ENCODE measurements at regions not wholly inside any gene's neighbourhood (a gene's known extent, or its start where the extent isn't known, plus 50 kb on each side); places are given as distances from the start of the nearest gene placed in this dataset.

DNA sequence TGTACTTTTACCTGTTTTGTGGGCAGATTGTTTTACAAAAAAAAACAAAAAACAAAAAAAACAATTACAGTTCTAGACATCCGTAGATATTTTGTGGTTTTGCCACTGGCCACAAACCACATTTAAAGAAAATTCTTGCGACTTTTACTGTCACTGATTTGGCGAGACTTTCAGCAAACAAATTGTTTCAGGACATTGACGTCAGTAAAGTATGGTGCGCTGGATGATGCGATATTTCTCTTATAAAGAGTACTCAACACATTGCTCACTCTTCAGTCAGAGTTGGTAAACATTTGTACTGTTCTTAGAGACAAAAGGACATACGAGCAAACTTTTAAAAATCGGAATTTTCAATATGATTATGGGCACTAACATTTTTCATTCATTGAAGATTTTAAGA lies 229.8 kb downstream of the HAO1 start:
- H3K27ac ChIP-seq (ENCODE audit: low read length), result no peak overlapping the region
- ATAC-seq (ENCODE audit: insufficient read depth, low read depth), result no peak
- TF ChIP-seq CTCF (IDR thresholded peaks at IDR 0.05; ENCODE audit: borderline replicate concordance, extremely low read depth, low read length, poor library complexity, severe bottlenecking) (no peak), EZH2 (IDR thresholded peaks at IDR 0.05; ENCODE audit: borderline replicate concordance, low read depth, low read length, severe bottlenecking) (no peak)
- H2AFZ ChIP-seq (ENCODE audit: low read depth, low read length), result no peak overlapping the region
- DNase-seq, result peak; percentile 15
- H3K36me3 ChIP-seq (ENCODE audit: insufficient read depth, low read length), result no peaks in the 10 kb centered on the region
- H3K79me2 ChIP-seq (ENCODE audit: insufficient read depth, low read length), result no peaks in the 10 kb centered on the region
- no peak overlapping the region for H3K9ac ChIP-seq (ENCODE audit: low read depth, low read length)
- H3K4me2 ChIP-seq (ENCODE audit: insufficient read depth, low read length), result no peak overlapping the region
- H4K20me1 ChIP-seq (ENCODE audit: insufficient read depth, low read length), result no peaks in the 10 kb centered on the region
- H3K4me1 ChIP-seq (ENCODE audit: insufficient read depth, low read length), result no peaks in the 10 kb centered on the region
- H3K9me3 ChIP-seq (ENCODE audit: insufficient read depth, low read length, severe bottlenecking), result no peaks in the 10 kb centered on the region
- no peak overlapping the region for H3K4me3 ChIP-seq (ENCODE audit: low read depth in 1 of 2, low read length in 2 of 2)
- H3K27me3 ChIP-seq (ENCODE audit: insufficient read depth, low read length, poor library complexity), result peaks cover 16% of the 10 kb centered on the region

- no peak overlapping the region for H3K4me2 ChIP-seq (ENCODE audit: insufficient read depth, low read length)
- H4K20me1 ChIP-seq (ENCODE audit: insufficient read depth, low read length), result no peaks in the 10 kb centered on the region
- H2AFZ ChIP-seq (ENCODE audit: low read depth, low read length), result no peak overlapping the region
- H3K27me3 ChIP-seq (ENCODE audit: insufficient read depth, low read length, poor library complexity), result peaks cover 13% of the 10 kb centered on the region
- H3K36me3 ChIP-seq (ENCODE audit: insufficient read depth, low read length), result no peaks in the 10 kb centered on the region
- no peak overlapping the region for H3K27ac ChIP-seq (ENCODE audit: low read length)
- ATAC-seq (ENCODE audit: insufficient read depth, low read depth) (no peak), DNase-seq (no peak)
- no peaks in the 10 kb centered on the region for H3K4me1 ChIP-seq (ENCODE audit: insufficient read depth, low read length)
- no peaks in the 10 kb centered on the region for H3K79me2 ChIP-seq (ENCODE audit: insufficient read depth, low read length)
- H3K9ac ChIP-seq (ENCODE audit: low read depth, low read length), result no peak overlapping the region
- H3K4me3 ChIP-seq (ENCODE audit: low read depth in 1 of 2, low read length in 2 of 2), result no peak overlapping the region
- no peak for TF ChIP-seq CTCF (IDR thresholded peaks at IDR 0.05; ENCODE audit: borderline replicate concordance, extremely low read depth, low read length, poor library complexity, severe bottlenecking)
- TF ChIP-seq EZH2 (IDR thresholded peaks at IDR 0.05; ENCODE audit: borderline replicate concordance, low read depth, low read length, severe bottlenecking), result no peak
- H3K9me3 ChIP-seq (ENCODE audit: insufficient read depth, low read length, severe bottlenecking), result no peaks in the 10 kb centered on the region
Measured at GRCh38 chr20:7712661-7713060, 227.6 kb downstream of the HAO1 start.

DNA sequence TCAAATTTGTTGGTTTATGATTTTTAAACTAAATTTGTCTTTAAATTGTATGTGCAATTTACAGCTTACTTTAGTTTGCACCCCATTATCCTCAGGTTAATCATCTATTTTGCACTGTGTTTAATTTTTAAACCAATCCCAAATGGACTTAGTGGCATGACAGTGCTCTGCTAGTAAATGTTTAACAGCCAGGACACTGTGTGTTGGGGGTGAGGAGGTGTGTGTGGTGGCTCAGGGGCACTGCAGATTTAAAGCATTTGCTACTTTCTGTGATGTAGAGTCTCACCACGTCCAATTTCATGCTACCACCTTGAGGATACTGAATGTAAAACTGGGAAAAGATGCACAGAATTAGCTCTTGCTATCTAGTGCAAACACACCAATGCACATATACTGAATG lies 225.7 kb downstream of the HAO1 start:
- Histone ChIP-seq H3K4me2 (ENCODE audit: insufficient read depth, low read length) (no peak overlapping the region), H2AFZ (ENCODE audit: low read depth, low read length) (no peak overlapping the region), H3K9ac (ENCODE audit: low read depth, low read length) (no peak overlapping the region), H3K27me3 (ENCODE audit: insufficient read depth, low read length, poor library complexity) (peaks cover 7% of the 10 kb centered on the region), H3K79me2 (ENCODE audit: insufficient read depth, low read length) (no peaks in the 10 kb centered on the region), H3K27ac (ENCODE audit: low read length) (no peak overlapping the region), H3K9me3 (ENCODE audit: insufficient read depth, low read length, severe bottlenecking) (no peaks in the 10 kb centered on the region), H4K20me1 (ENCODE audit: insufficient read depth, low read length) (no peaks in the 10 kb centered on the region), H3K4me3 (ENCODE audit: low read depth in 1 of 2, low read length in 2 of 2) (no peak overlapping the region), H3K36me3 (ENCODE audit: insufficient read depth, low read length) (no peaks in the 10 kb centered on the region), H3K4me1 (ENCODE audit: insufficient read depth, low read length) (no peaks in the 10 kb centered on the region)
- DNase-seq, result no peak
- no peak for ATAC-seq (ENCODE audit: insufficient read depth, low read depth)
- TF ChIP-seq EZH2 (IDR thresholded peaks at IDR 0.05; ENCODE audit: borderline replicate concordance, low read depth, low read length, severe bottlenecking), result no peak
- no peak for TF ChIP-seq CTCF (IDR thresholded peaks at IDR 0.05; ENCODE audit: borderline replicate concordance, extremely low read depth, low read length, poor library complexity, severe bottlenecking)

Measured in DND-41 (cell line).